ENCODE measurements at regions not wholly inside any gene's neighbourhood (a gene's known extent, or its start where the extent isn't known, plus 50 kb on each side); places are given as distances from the start of the nearest gene placed in this dataset.
"Not testable (repeated sequence)": the region's sequence is repeated elsewhere in the genome, so short reads cannot be mapped to it uniquely, and the experiment has no call there.

- no peak for DNase-seq
Observed at GRCh38 chr5:51034222-51034901, 348.9 kb upstream of the ISL1 start.

DNA sequence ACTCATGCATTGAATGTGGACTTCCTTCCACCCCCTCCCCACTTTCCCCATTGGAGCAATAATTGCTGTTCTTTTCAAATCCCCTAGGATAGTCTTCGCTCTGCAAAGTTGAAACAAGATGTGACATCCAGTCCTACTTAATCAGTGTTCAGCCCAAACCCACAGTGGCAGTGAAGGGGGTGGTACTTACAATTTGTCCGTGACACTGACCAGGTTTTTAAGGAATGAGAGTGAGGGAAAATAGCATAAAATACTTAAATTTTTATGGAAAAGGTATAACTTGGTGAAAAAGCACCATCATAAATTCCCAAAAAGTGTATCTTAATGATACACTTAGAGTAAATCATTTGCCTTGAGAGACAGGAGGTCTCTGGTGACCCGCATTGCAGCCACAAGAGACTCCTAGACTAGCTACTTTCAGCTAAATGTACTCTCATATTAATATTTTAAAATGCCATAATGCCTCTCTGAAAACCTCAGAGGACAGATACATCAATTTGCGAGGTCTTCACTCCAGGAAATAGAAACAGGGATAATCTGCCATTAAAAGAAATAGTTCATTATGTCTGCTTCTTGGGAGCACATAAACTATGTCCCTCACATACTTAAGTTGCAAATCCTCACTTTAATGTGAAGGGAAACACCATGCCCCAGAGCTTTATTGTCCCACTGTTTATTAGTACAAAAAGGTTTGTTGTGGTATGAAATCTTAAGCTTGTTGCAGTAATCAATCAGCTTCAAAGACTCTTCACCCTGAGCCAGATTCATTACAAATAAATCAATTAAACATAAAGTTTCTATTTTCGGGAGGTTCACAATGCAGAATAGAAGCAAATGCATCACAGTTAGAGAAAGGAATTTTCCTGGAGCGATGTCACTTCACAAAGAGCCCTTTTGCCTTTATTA lies 343.6 kb upstream of the ISL1 start:
- DNase-seq = no peak

- DNase-seq = no peak
Observed at GRCh38 chr5:51043745-51044144, 339.5 kb upstream of the ISL1 start.

- no peak for DNase-seq
Observed at GRCh38 chr5:51047369-51047768, 335.9 kb upstream of the ISL1 start.

DNA sequence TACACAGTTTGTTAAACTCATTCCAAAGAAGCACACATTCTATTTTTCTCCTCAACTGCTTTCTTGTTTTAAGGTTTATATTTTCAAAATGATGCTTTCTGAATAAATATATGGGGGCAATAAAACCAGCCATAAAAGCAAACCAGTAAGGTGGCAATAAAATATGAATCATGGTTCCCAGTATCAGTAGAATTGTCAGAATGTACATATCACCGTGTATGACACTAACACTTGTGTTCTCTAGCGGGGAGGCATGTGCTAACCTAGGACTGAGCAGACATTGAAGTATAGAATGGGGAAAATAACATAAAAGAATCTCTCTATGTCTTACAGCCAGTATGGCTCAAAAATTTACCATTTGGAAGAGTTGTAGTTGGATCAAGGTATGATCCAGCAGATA lies 329.9 kb upstream of the ISL1 start:
- DNase-seq = no peak

- no peak for DNase-seq
Observed at GRCh38 chr5:51060953-51061352, 322.3 kb upstream of the ISL1 start.

DNA sequence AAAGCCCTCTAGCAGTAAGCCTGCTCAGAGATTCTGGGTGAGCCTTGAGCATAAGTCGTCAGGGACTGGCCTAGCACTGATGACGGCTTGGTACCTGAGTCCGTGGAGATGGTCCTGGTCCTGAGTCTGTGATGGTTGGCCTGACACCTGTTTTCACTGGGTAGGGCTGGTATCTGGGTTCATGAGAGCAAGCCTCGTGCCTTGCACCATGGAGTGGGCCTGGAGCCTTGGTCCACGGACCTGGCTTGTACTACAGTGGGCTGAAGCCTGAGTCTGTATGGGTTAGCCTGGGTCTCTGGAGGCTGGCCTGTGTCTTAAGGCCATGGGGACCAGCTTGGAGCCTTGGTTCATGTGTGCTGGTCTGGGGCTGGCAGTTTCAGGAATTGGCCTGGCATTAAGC lies 310.3 kb upstream of the ISL1 start:
- no peak for DNase-seq

DNA sequence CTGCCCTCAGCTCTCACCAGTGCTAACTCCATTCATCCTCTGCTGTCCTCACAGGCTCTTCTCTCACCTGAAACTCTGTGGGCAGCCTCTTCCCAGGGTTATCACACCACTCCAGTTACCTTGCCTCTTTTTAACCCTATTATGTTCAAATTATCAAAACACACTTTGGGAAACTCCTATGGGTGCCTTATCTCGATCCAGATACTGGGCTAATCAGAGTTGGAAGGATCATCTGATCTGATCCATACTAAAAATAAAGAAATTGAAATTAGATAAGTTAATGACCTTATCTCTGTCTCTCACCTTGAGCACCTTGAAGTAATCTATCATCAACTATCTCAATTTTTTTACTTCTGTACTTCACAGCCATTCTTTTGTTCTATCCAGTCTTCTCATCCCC lies 300.5 kb upstream of the ISL1 start:
- no peak for DNase-seq

DNA sequence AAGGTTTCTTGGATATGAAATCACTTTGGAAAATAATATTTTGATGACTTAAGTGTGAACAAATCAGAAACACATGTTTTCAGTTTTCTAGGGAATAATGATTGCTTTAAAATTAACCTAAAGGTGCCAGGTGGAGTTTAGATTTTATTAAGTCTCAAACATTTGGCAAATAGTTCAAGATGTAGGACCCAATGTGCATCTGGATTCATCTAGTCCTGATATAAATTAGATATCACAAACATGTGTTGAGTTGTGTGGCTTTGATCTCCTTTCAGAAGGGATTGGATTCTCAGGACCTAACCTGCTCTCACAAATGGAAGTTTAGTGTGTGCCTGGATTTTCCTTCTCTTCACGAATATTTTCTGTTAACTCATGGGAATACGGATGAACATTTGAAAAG lies 291.4 kb upstream of the ISL1 start:
- no peak for DNase-seq

- DNase-seq = no peak
Observed at GRCh38 chr5:51095486-51095885, 287.8 kb upstream of the ISL1 start.

DNA sequence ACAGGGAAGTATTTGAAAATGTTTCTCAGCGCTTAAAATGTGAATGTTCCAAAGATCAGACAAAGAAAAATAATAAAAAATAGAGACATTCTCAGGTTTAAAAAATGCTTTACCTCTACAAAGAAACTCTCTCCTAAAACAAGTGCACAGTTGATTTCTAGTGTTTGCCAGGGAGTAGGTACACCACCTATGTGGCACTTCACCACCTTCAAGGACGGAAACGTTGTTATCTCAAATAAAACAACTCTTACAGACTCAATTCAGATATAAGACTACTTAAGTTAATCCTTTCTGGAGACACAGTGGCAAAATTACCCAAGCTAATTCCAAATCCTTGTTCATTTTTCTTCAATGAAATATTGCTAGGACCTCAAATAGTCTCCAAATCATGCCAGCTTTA lies 286.4 kb upstream of the ISL1 start:
- DNase-seq = no peak

DNA sequence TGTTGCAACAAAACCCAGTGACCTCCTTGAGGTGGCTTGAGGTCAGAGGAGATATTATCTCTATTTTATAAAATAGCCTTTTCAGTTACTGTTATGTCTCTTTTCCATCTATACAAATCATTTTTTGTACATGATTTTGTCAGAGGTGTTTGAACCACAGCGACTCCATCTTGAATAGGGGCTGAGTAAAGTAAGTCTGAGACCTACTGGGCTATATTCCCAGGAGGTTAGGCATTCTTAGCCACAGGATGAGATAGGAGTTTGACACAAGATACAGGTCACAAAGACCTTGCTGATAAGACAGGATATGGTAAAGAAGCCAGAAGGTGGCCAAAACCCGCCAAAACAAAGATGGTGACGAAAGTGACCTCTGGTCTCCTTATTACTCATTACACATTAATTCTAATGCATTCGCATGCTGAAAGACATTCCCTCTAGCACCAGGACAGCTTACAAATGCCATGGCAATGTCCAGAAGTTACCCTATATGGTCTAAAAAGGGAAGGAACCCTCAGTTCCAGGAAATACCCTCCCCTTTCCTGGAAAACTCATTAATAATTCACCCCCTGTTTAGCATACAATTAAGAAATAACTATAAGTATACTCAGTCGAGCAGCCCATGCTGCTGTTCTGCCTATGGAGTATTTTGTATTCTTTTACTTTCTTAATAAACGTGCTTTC lies 283.9 kb upstream of the ISL1 start:
- no peak for DNase-seq

DNA sequence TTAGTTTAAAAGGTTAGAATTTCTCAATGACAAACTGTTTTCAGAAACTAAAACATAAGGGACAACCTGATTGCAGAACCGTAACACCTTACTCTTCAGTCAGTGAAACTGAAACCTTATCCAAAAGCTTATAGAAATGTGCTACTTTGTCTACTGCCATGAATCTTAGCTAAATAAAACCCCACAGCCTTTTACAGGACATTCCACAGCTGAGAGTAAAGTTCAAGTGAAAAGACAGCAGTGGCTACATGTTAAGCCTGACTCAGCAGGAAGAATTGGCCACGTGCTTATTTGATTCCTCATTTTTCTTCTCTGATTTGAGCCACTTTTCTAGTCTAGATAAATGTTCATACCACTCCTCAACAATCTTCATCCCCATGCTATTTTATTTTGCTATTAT lies 278.7 kb upstream of the ISL1 start:
- no peak for DNase-seq

DNA sequence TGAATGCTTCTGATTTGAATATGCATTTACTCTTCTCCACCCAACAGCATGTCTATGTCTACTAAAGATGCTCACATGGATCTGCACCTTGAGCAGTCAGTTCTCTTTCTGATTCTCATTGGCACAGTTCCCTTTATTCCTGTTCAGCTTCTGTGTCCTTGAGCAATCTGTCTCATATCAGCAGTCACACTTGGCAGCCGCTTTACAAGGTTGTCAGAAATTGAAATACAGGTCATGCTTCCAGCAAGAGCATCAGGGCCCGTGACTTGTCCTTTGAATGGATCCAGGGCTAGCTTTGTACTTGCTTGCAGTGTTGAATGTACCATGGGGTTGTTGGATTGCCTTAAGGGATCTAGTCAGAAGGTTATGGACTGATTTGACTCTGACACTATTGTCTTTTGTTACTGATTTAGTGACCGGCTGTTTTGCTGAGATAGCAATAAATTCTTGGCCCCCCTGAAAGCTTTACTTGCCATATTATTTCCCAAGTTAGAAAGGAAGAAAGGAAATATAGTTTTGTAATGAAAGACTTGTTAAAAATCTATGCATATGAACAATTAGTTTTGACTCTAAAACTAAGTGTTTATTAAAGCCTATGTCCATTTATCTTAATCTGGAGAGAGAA lies 273.4 kb upstream of the ISL1 start:
- no peak for DNase-seq

DNA sequence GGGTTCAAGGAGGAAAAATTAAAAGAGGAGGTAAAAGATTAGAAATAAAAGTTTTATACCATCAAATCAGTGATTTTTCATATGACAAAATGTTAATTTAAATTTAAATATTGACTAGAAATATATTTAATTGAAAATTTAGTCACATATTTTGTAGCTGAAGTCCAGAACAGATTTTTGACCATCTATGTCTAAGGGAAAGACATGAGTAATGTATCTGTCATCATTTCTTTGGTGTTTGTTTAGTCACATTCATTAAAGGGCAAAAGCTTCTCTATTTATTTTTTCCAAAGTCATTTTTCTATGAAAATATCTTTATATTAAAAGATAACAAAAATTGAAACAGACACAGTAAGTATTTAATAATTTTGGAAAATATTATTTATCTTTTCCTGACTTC lies 252.0 kb upstream of the ISL1 start:
- DNase-seq = no peak

DNA sequence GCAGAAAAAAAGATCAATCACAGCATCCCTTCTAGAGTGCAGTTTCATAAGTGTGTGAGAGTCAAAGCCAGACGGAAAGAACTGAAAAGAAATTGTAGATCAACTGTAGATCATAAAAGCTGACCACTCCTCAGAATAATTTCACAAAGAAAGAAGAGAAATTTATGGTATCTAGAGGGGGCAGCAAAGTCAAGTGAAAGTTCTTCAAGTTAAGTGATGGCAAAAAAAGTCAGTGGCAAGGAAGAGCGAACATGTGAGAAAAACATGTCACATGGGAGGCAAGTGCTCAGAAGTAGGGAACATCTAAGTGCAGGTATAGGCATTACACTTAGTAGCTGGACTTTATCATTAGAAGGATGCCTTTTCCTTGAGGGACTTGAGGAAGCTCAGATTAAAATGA lies 245.1 kb upstream of the ISL1 start:
- no peak for DNase-seq

- DNase-seq = no peak
Observed at GRCh38 chr5:51148437-51148836, 234.8 kb upstream of the ISL1 start.

DNA sequence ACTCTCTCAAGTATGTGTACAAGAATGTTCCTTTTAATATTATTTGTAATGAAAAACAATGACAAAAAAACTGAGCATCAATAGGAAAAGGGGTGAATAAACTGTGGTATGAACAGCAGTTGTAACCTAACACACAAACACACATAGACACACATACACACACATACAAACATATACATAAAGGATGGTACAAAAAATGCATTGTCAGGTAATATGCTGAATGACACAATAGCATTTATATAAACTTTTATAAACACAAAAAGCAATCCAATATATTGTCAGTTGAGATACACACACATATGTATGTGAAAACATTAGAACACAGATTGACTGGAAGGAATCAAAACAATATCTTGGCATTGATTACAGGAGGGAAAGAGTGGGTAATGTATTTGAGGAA lies 227.0 kb upstream of the ISL1 start:
- no peak for DNase-seq

DNA sequence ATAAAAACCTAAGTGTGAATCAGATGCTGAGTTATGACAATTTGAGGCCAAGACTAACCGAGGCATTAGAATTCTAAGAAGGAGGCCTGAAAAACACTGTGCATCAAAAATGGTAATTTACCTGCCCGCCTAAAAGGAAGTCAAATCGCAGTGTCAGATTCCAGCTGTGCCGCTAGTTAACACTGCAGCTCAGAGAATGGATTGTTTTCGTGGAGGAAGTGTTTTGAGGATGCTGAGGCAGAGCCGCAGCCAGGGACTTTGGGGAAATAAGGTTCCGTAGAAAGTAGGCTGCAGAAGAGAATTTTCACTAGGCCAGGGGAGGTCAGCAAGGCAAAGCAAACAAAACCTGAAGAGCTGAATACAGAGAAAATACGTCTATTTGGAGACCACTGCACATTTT lies 226.4 kb upstream of the ISL1 start:
- no peak for DNase-seq

GRCh38 chr5:51159164-51159563 lies 224.1 kb upstream of the ISL1 start:
- no peak for DNase-seq

DNA sequence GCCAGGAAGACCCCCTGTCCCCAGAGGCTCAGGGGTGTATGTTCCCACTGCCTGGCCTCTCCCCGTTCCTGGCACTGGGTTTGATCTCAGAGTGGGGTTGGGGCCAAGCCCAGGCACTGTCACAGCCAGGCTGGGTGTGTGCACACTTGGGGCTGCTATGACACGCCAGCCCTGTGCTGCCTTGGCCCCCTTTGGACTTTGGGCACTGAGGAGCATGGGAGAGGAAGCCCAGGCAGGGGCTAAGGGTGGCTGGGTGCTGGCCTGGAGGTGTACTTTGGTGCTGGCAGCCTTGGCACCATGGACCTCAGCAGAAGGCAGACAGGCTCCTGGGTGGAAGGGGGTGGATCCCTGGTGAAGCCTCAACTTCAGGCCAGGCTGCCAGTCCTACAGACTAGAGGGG lies 223.6 kb upstream of the ISL1 start:
- no peak for DNase-seq

- no peak for DNase-seq
Observed at GRCh38 chr5:51162245-51162644, 221.0 kb upstream of the ISL1 start.

DNA sequence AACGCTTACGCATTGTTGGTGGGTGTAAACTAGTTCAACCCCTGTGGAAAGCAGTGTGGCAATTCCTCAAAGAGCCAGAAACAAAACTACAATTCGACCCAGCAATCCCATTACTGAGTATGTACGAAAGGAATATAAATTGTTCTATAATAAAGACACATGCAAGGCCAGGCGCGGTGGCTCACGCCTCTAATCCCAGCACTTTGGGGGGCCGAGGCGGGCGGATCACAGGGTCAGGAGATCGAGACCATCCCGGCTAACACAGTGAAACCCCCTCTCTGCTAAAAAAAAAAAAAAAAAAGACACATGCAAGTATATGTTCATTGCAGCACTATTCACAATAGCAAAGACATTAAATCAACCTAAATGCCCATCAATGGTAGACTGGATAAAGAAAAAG lies 217.6 kb upstream of the ISL1 start:
- DNase-seq = not testable (repeated sequence)
